ENCODE measurements at regions not wholly inside any gene's neighbourhood (a gene's known extent, or its start where the extent isn't known, plus 50 kb on each side); places are given as distances from the start of the nearest gene placed in this dataset.
"Not testable (repeated sequence)": the region's sequence is repeated elsewhere in the genome, so short reads cannot be mapped to it uniquely, and the experiment has no call there.

- no peak for TF ChIP-seq BCL11B (tag by site-specific recombination; IDR thresholded peaks at IDR 0.05; ENCODE audit: low read depth)
- no peak for TF ChIP-seq ZNF514 (tag by site-specific recombination; IDR thresholded peaks at IDR 0.05)
Observed at GRCh38 chr10:11684717-11685645, 57.2 kb upstream of the ECHDC3 start (continued).

GRCh38 chr10:11684341-11684716 is 57.9 kb upstream of the ECHDC3 start:
- H3K27ac ChIP-seq (ENCODE audit: extremely low read depth, low read depth, low read length) = peak overlapping the region; percentile 79; the same call in 1 of the 2 replicates
- ChIA-PET POLR2A (interaction anchor here (0.7 kb wide), 1 partner anchor 37 kb away, joined by 3 read pairs; no protein-coding TSS in a partner anchor), CTCF (interaction anchor here (0.5 to 0.7 kb wide), 3 partner anchors 32 to 360 kb away, joined by 3 to 4 read pairs (median 3); no protein-coding TSS in a partner anchor)
- not testable (repeated sequence) for H3K4me1 ChIP-seq (ENCODE audit: control insufficient read depth, insufficient read depth, low read length); H3K36me3 ChIP-seq (ENCODE audit: control insufficient read depth in 2 of 2, insufficient read depth in 1 of 2, low read length in 2 of 2); H3K4me3 ChIP-seq (ENCODE audit: low read depth, low read length); H3K9me3 ChIP-seq (ENCODE audit: control insufficient read depth, insufficient read depth, low read depth, low read length)

GRCh38 chr10:11683529-11684320 is 58.5 kb upstream of the ECHDC3 start:
- ChIA-PET POLR2A (interaction anchor here (0.7 kb wide), 1 partner anchor 37 kb away, joined by 3 read pairs; no protein-coding TSS in a partner anchor), CTCF (no interaction called here)
- Histone ChIP-seq H3K27ac (ENCODE audit: extremely low read depth, low read depth, low read length) (no peak overlapping the region), H3K9me3 (ENCODE audit: control insufficient read depth, insufficient read depth, low read depth, low read length) (no peaks in the 10 kb centered on the region), H3K4me3 (ENCODE audit: low read depth, low read length) (no peak overlapping the region), H3K4me1 (ENCODE audit: control insufficient read depth, insufficient read depth, low read length) (peaks cover 10% of the 10 kb centered on the region), H3K36me3 (ENCODE audit: control insufficient read depth in 2 of 2, insufficient read depth in 1 of 2, low read length in 2 of 2) (no peaks in the 10 kb centered on the region)
- TF ChIP-seq ZFHX2 (tag by site-specific recombination; conservative IDR thresholded peaks at IDR 0.05) (peak; percentile 37; the same call in 1 of the 2 replicates), ZNF211 (tag by site-specific recombination; IDR thresholded peaks at IDR 0.05; ENCODE audit: low read depth) (no peak), ZNF311 (tag by site-specific recombination; IDR thresholded peaks at IDR 0.05; ENCODE audit: borderline replicate concordance) (no peak), GLI4 (tag by site-specific recombination; IDR thresholded peaks at IDR 0.05) (no peak), ZNF561 (tag by site-specific recombination; IDR thresholded peaks at IDR 0.05; ENCODE audit: borderline replicate concordance) (no peak), ZNF596 (tag by site-specific recombination; IDR thresholded peaks at IDR 0.05) (no peak), ZNF777 (tag by site-specific recombination; IDR thresholded peaks at IDR 0.05; ENCODE audit: borderline replicate concordance) (no peak)

GRCh38 chr10:11682851-11683250 is 59.3 kb upstream of the ECHDC3 start:
- H3K4me1 ChIP-seq (ENCODE audit: control insufficient read depth, insufficient read depth, low read length) = peaks cover 10% of the 10 kb centered on the region
- no peaks in the 10 kb centered on the region for H3K9me3 ChIP-seq (ENCODE audit: control insufficient read depth, insufficient read depth, low read depth, low read length)
- H3K36me3 ChIP-seq (ENCODE audit: control insufficient read depth in 2 of 2, insufficient read depth in 1 of 2, low read length in 2 of 2) = no peaks in the 10 kb centered on the region
- no peak overlapping the region for H3K4me3 ChIP-seq (ENCODE audit: low read depth, low read length)
- H3K27ac ChIP-seq (ENCODE audit: extremely low read depth, low read depth, low read length) = no peak overlapping the region
- CTCF ChIA-PET = interaction anchor here (0.6 kb wide), 1 partner anchor 20 kb away, joined by 5 read pairs; no protein-coding TSS in a partner anchor
- POLR2A ChIA-PET = no interaction called here
- TF ChIP-seq FEZF1 (tag by site-specific recombination; IDR thresholded peaks at IDR 0.05) (no peak), MYNN (tag by site-specific recombination; IDR thresholded peaks at IDR 0.05; ENCODE audit: borderline replicate concordance) (no peak), ZNF830 (tag by site-specific recombination; IDR thresholded peaks at IDR 0.05; ENCODE audit: low read depth) (no peak), ZNF704 (tag by site-specific recombination; IDR thresholded peaks at IDR 0.05) (no peak), ZNF776 (tag by site-specific recombination; IDR thresholded peaks at IDR 0.05; ENCODE audit: borderline replicate concordance) (no peak), ZNF18 (tag by site-specific recombination; IDR thresholded peaks at IDR 0.05) (no peak), EGR2 (tag by site-specific recombination; IDR thresholded peaks at IDR 0.05; ENCODE audit: low read depth) (no peak), ZNF423 (tag by site-specific recombination; IDR thresholded peaks at IDR 0.05) (no peak), ZNF211 (tag by site-specific recombination; IDR thresholded peaks at IDR 0.05; ENCODE audit: low read depth) (no peak), ZNF37A (tag by site-specific recombination; IDR thresholded peaks at IDR 0.05) (no peak), TRIM28 (IDR thresholded peaks at IDR 0.05; ENCODE audit: borderline replicate concordance, low read length) (no peak), GLIS1 (tag by site-specific recombination; IDR thresholded peaks at IDR 0.05) (no peak), ZNF837 (tag by site-specific recombination; IDR thresholded peaks at IDR 0.05) (no peak), ZBTB17 (tag by site-specific recombination; IDR thresholded peaks at IDR 0.05) (no peak), ZSCAN4 (tag by site-specific recombination; IDR thresholded peaks at IDR 0.05) (no peak)

All from HEK293 (cell line).